D721Med (cell line): ENCODE measurements at regions not wholly inside any gene's neighbourhood (a gene's known extent, or its start where the extent isn't known, plus 50 kb on each side); places are given as distances from the start of the nearest gene placed in this dataset.

Experiments
- DNase-seq: peaks from one replicate; pipeline ENCODE4 v3.0.0; 2011; ENCODE audit warnings: low spot score; ENCODE audit not compliant: insufficient read length
- FAIRE-seq: peaks from 2 replicates; lab custom pipeline; 2011; peaks lifted over from hg19 to GRCh38; lab: Jason Lieb, UNC
- CTCF ChIP-seq: IDR thresholded peaks from 2 replicates; pipeline ENCODE4 v1.5.1; 2012; ENCODE audit warnings: mild to moderate bottlenecking, control low read depth; ENCODE audit not compliant: insufficient read depth; ENCODE audit errors: missing control alignments

GRCh38 chr12:78519422-78519821 is 345.2 kb upstream of the SYT1 start:
- no peak for DNase-seq
- no peak for TF ChIP-seq CTCF
- FAIRE-seq = no peak

GRCh38 chr12:78530100-78530765 is 334.3 kb upstream of the SYT1 start:
- DNase-seq = no peak

GRCh38 chr12:78531831-78532458 is 332.6 kb upstream of the SYT1 start:
- FAIRE-seq = no peak
- TF ChIP-seq CTCF = no peak
- no peak for DNase-seq

More at GRCh38 chr12:78530100-78530765, 334.3 kb upstream of the SYT1 start:
- no peak for FAIRE-seq
- TF ChIP-seq CTCF = no peak

GRCh38 chr12:78534311-78534710 is 330.3 kb upstream of the SYT1 start:
- no peak for FAIRE-seq
- DNase-seq = no peak
- no peak for TF ChIP-seq CTCF

- DNase-seq = no peak
- no peak for FAIRE-seq
- TF ChIP-seq CTCF = no peak
Observed at GRCh38 chr12:78540606-78541336, 323.8 kb upstream of the SYT1 start.

GRCh38 chr12:78550831-78551230 is 313.7 kb upstream of the SYT1 start:
- DNase-seq = no peak
- TF ChIP-seq CTCF = no peak
- FAIRE-seq = peak; percentile 41
